22Rv1 (cell line): ENCODE measurements at regions not wholly inside any gene's neighbourhood (a gene's known extent, or its start where the extent isn't known, plus 50 kb on each side); places are given as distances from the start of the nearest gene placed in this dataset.

Experiments used
- H3K27ac ChIP-seq: fragments of 450-650 bp; 2 replicates; pipeline ENCODE4 v1.5.1; 2017
- CTCF ChIP-seq: fragments of 450-650 bp; IDR thresholded peaks from 2 replicates; pipeline ENCODE4 v1.5.1; 2017; ENCODE audit warnings: mild to moderate bottlenecking
- ZFX ChIP-seq: fragments of 450-650 bp; IDR thresholded peaks from 2 replicates; pipeline ENCODE4 v1.6.1; 2017; ENCODE audit warnings: antibody characterized with exemption, borderline replicate concordance

GRCh38 chr4:148773313-148773712, 331.1 kb upstream of the NR3C2 start:
- no peak overlapping the region for H3K27ac ChIP-seq
- TF ChIP-seq ZFX (no peak), CTCF (no peak)

GRCh38 chr4:148770848-148771247, 328.6 kb upstream of the NR3C2 start:
- no peak overlapping the region for H3K27ac ChIP-seq
- TF ChIP-seq ZFX (no peak), CTCF (no peak)

- TF ChIP-seq ZFX (no peak), CTCF (no peak)
- H3K27ac ChIP-seq = no peak overlapping the region
Observed at GRCh38 chr4:148770377-148770776, 328.2 kb upstream of the NR3C2 start.

- TF ChIP-seq ZFX (no peak), CTCF (no peak)
- no peak overlapping the region for H3K27ac ChIP-seq
Observed at GRCh38 chr4:148764720-148765119, 322.5 kb upstream of the NR3C2 start.

GRCh38 chr4:148757171-148757570, 315.0 kb upstream of the NR3C2 start:
- no peak for TF ChIP-seq ZFX
- no peak for TF ChIP-seq CTCF
- H3K27ac ChIP-seq = no peak overlapping the region

- no peak overlapping the region for H3K27ac ChIP-seq
- no peak for TF ChIP-seq ZFX
Observed at GRCh38 chr4:148749403-148749802, 307.2 kb upstream of the NR3C2 start.

GRCh38 chr4:148747721-148748268, 305.6 kb upstream of the NR3C2 start:
- no peak overlapping the region for H3K27ac ChIP-seq
- TF ChIP-seq CTCF (no peak), ZFX (no peak)

- H3K27ac ChIP-seq = no peak overlapping the region
- TF ChIP-seq CTCF (no peak), ZFX (no peak)
Observed at GRCh38 chr4:148740701-148741100, 298.5 kb upstream of the NR3C2 start.
